Activated CD4-positive, alpha-beta T cell treated with anti-CD3 and anti-CD28 coated beads, Interleukin-2, amount 50 U/mL, for 16 hours (primary cell): ENCODE measurements at regions not wholly inside any gene's neighbourhood (a gene's known extent, or its start where the extent isn't known, plus 50 kb on each side); places are given as distances from the start of the nearest gene placed in this dataset.
"Not testable (repeated sequence)": the region's sequence is repeated elsewhere in the genome, so short reads cannot be mapped to it uniquely, and the experiment has no call there.

Source experiments
- DNase-seq: peaks from one replicate; pipeline ENCODE4 v3.0.0-alpha.2; 2020

DNA sequence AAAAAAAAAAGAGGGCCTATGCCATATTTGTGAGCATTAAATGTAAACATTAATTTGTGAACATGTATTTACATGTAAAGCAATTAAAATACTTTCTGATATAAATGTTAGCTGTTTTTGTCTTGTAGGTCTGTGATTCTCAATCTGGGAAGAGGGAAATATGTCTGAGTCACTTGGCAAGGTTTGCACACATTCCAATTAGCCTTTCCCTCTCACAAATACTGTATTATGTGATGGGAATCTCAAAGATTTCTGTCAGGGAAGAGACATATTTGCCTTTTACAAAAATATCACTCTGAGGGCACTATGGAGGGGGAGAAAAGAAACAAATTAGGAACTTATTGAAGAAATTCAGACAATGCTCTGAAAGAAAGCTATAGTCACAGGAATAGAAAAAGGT, 483.6 kb downstream of the GBE1 start:
- no peak for DNase-seq

DNA sequence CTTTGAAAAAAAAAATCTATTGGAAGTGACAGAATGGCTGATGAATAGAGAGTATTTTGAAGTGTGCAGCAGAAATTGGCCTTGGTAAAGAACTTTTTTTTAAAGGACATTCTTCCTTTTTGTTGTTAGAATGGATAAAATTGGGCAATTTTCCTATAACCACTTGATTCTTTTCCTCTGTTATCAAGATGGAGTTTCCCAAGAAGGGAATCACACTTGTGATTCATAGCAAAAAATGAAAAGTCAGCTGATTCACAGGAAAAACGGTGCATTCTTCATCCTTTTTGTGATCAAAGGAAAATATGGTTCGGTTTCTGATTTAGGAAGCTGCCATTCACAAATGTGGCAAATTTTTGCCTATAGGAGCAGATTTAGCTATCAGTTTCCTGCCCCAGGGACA, 486.8 kb downstream of the GBE1 start:
- no peak for DNase-seq

DNA sequence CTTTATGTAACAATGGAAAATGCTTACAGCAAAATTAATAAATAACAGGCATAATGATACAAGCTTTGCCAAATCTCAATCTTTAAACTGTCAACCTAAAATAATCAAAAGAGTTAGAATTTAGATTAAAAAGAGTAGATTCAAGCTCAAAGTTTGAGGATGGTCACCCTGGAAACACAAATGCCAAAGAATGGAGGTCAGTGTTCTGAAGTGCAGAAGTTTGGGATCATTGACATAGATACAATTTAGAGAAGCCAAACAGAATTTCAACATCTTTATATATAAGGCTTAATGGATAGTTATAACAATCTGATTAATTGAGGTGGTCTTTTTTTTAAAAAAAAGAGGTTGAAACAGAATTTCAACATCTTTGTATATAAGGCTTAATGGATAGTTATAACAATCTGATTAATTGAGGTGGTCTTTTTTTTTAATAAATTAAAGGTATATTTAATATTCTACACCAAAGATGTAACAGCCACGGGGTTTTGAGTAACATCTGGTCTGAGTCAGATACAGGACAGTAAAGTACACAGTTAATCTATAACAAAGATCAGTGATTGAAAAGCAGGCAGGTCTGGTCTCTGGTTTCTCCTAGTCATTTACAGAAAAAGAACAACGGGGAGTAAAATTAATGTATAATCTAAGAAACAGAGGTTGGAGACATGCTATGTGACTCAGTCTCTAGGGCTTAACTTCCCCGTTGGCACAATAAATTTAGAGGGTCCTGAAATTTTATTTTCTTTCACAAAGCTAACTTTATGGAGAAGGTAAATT, 490.7 kb downstream of the GBE1 start:
- no peak for DNase-seq

DNA sequence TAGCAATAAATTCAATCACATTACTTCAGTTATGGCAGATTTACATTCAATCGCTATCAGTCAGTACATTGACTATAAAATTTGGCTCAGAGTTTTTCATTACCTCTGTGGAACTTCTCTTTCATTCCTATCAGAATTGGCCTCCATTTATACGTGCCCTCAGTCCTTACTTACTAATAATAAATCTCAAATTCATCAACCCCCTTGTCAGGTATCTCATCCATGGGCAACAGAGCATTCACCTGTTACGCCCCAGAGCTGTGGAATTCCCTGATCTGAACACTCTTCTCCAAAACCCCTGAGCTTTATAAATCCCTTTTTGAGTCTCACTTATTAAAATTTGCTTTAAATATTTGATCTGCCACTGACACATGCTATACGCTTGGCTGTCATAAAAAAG, 492.9 kb downstream of the GBE1 start:
- DNase-seq: no peak

DNA sequence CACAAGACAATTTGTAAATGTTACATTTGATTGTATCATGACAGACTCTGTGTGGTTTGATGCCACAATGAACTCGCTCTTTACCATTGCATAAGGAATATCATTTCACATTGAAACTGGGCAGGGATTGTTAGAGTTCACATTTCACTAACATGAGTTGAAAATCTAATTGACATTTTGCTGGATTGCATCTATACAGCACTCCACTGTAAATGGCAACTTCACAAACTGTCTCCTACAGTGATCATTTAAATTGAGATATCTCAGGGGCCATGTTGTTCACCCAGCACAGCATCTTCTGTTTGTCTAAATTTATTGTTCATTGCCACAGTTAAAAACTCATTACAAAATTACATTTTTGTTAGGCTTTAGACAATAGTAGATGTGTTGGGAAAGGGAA, 499.4 kb downstream of the GBE1 start:
- DNase-seq: no peak

DNA sequence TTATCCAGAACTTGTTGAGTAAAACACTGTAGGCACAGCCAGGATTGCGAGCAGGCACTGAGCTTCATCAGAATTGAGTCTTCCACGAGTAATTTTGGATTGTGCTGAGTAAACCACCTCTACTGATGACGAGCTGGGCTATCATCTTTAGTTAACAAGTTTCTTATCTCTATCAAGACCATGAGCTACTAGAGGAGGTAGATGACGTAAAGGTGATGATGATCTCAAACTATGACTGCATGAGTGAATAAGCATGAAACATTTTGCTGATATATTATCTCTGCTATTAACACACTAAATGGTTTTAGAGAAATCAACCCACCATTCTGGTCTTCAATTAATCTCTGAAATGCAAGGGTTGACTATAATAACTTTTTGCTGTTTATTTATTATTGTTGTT, 506.0 kb downstream of the GBE1 start:
- DNase-seq: no peak

DNA sequence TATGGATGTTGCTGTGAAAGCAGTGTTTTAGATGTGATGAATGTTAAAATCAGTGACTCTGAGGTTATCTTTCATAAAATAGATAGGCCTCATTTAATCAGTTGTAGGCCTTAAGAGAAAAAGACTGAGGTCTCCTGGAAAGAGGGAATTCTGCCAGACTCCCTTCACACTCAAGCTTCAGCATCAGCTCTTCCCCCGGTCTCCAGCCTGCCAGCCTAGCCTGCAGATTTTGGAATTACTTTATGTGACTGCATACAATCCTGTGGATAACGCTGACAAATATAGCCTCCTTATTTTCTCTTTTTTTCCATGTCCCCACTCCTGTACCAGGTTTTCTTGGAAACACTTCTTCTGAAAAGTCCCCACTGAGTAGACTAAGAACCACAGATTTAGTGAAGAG, 510.3 kb downstream of the GBE1 start:
- no peak for DNase-seq

DNA sequence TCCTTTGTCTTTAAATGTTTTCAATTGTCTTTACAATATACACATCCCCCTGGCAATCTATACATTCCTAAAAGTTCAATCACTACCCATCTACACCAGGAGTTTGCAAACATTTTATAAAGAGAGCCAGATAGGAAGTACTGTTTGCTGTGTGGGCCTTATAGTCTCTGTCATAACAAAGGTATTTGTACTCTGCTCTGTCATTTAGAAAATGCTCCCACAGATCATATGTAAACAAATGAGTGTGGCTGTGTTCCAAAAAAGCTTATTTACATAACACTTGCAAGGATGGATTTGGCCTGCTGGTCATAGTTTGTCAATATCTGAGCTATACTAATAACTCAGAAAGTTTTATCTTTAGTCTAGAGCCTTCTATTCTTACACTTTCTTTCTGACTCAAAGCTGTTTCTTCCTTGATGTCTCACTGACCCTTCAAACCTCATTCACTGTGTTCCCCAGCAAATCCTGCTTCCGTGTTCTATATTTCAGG, 511.9 kb downstream of the GBE1 start:
- DNase-seq: no peak

DNA sequence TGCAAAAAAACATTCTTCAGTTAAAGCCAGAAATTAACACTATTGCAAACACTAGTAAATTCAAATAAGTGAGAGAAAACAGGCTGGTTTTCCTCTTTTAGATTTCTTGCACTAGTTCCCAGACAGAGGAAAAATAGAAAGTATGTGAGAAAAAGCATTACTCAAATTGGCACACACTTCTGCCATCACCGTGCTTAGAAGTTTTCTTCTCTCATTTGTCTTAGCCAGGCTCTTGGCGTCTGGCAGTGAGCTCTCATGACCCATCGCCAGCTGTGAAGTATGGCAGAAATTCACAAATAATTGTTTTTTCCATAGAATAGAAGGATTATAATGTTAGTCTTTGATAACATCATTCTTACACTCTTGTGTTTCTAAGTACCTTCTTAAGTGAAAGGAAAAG, 515.9 kb downstream of the GBE1 start:
- no peak for DNase-seq

DNA sequence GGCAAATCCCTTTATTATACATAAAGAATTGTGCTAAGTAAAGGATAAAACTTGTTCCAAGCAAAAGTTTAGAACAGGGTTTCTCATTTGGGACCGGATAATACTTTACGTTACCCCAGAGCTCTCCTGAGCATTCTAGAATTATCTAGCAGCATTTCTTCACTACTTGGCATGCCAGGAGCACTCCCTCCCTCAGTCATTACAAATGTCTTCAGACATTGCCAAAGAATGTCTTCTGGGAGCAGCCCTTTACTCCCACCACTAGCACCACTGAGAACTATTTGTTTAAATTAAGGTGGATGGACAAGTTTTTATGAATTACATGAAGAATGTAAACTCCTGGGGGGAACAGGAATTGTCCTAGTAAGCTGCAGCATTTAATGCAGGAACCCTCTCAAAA, 516.4 kb downstream of the GBE1 start:
- DNase-seq: no peak

DNA sequence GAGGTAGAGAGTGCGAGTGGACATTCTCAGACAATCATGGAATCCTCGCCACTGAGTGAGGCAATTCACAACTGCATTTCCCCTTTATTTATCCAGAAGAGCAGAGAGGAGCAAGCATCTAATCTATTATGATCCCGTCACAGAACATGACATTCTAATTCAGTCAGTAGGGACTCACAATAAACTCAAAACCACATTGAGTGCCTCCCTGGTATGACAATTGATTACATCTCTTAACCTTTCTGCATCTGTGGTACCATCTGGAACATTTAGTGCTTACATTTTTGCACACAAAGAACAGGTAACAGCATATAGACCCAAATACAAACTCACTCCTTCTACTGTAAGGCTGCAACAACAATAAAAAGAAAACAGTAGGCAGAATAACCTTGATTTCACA, 517.2 kb downstream of the GBE1 start:
- no peak for DNase-seq

DNA sequence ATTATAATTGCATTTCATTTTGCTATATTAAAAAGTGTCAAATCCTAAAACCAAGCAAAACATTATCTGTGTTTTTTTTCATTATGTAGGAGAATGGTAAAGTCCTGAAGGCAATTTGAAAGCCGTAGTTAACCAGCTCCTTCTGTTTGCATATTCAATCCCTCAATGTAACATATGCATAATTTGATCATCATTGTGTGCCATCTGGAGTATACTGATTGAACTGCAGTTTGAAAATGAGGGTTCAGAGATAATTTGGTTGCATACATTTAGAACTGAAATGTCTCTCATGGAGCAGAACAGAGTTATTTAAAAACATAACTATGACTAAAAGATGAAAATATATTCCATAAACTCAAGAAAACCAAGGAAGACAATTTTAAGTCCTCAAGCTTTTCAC, 518.6 kb downstream of the GBE1 start:
- no peak for DNase-seq

DNA sequence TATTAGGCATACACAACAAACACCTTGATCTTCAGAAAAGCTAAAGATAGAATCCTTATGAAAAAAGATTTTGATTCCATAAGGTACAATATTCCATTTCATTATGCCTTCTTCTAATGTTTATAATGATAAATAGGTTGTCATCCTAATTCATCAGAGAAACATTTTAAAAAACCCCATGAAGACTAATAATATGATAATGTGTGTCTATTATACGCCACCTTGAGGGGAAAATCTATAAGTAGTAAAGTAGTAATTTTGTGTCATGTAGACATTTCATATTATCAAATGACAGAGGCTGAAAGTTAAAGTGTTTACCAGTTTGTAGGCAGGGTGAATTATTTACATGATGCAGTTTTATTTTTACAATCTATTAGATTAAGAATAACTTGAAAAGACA, 524.3 kb downstream of the GBE1 start:
- no peak for DNase-seq

DNA sequence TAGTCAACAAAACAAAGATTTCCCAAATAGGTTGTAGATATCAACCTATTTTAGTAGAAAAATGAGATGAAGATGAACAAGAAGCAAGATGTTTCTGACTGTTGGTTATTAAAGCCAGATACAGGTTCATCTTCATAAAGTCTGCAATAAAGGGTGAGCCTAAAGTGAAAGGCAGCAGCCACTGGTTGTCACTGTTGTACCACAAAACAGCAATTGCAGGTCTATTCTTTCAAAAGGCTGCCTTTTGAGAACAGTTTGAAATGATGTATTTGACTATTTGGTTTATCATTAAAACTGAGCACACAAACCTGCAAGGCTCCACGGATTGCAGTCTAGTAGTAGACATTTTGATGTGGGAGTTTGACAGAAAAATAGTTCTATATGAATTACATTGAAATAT, 543.4 kb downstream of the GBE1 start:
- DNase-seq: no peak

DNA sequence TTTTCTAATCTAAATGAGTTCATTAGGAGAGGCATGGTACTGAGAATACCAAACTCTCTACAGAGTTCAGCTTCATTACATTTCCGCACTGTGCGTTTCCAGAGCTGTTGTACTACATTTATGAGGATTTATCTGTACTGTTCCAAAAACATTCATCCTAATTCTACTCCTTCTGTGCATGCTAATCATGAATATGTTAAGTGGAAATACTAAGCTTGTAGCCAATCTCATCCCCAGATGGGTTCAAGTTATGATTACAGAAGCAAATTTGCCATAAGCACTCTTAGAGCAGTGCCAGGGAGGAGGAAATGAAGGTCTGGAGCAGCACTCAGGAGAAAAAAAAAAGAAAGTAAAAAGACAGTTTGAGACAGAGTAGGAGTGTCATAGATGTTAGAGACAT, 544.3 kb downstream of the GBE1 start:
- no peak for DNase-seq

DNA sequence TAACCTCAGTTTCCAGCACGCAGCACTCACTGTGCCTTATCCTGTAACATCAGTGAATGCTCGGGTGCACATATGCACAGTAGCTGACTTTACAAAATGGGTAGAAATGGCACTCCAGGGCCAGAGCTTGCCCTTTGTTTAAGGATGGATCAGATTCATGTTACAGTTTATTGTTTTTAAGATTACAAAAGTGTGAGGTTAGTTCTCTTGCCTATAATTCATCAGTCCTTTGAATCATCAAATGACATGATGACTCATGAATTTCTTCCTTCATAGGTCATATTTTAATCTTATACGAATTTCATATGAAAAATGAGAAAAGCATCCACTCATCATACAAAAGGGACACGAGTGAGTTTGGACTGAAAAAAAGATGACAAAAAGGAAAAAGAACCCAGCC, 545.3 kb downstream of the GBE1 start:
- no peak for DNase-seq

DNA sequence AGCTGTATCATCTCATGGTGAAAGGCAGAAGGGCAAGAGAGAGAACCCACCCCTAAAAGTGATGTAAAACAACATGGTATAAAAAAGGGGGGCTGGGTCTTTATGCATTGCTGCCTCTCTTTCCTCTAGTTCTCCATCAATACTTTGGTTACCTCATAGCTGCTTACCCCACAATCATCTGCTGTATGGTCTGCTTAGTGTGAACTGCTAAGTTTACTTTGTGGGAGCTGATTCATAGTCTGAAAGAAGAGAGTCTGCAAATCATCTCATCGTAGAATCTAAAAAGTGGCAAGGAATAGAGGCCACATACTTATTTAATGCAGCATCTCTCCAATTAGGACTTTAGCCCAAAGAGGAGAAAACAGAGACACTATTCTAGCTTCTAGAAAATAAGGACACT, 546.8 kb downstream of the GBE1 start:
- DNase-seq: no peak

DNA sequence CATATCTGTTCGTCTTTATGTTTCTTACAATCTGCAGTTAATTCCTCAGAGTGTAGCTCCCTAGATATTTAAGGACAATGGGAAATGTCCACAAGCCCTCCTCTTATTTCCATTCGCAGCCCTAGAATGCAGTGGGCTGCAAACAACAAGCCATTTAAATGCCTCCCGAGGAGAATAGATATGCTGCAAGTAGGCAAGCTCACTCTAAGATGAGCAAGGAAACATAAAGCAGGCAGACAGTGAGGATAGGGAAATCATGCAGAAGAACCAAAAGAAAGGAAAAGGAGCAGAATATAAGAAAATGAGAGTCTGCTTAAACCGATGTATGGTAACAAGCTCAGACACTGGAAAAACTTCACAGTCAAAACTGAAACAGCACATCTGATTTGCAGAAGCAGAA, 561.9 kb downstream of the GBE1 start:
- no peak for DNase-seq

DNA sequence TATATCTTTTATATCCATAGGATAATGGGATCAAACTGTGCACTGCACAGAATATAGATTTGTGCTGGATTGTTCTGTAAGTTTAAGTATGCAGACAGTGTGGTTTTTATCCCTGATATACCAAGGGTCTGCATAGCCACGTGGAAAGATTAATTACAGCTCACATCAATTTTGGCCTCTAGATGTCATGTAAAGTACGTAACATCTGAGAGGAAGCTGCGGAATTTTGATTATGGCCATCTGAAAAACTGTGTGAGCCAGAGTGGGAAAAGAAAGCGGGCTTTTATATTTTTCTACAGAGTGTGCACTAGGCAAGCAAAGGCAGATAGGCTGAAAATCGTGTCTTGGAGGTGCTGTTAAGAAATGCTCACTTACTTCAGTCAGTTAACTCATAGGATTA, 562.7 kb downstream of the GBE1 start:
- no peak for DNase-seq

DNA sequence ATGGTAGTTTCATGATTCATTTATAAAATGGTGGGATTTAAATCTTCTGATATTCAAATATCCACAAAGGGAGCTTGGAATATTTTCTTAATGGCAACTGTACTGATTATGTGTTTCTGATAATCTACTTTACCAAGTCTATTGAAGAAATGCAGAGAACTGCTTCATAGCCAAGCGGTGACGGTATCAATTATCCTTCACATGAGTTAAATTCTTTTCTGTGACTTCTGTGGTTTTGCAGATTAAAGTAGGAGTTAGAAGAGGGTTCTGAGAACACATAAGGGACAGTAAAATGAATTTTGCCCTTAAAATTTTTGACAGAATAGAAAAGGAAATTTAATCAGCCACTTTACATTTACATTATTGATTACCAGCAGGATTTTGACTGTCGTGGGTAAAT, 563.2 kb downstream of the GBE1 start:
- DNase-seq: no peak

DNA sequence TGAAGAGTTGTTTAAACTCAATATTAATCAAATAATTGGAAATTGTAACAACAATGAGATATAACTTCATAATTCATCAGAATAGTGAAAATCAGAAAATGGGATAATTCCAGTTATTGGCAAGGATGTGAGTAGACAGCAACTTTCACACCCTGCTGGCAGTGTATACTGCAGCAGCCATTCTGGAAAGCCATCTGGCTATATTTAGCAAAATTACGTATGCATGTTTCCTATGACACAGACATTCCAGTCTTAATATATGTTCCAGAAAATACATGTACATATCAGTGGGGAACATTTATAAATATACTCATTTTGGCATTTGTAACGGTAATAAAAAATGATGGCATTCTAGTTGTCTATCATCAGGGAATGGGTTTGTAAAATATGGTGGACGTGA, 564.1 kb downstream of the GBE1 start:
- no peak for DNase-seq

DNA sequence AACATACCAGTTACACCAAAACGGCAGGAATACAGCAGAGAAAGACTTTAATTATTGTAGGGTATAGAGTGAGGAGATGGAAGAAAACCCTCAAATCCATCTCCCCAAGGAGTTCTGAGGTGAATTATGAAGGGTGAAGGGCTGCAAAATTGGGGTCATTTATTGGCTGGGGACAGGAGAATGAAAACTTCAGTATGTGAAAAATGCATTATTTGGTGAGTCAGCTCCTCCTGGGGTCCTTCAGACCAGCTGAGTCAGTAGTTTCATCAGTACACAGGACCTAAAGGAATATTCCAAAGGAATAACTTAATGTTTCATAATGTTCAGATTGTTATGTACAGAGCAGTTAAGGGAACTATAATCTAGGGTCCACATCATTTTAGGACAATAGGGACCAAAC, 566.0 kb downstream of the GBE1 start:
- no peak for DNase-seq

DNA sequence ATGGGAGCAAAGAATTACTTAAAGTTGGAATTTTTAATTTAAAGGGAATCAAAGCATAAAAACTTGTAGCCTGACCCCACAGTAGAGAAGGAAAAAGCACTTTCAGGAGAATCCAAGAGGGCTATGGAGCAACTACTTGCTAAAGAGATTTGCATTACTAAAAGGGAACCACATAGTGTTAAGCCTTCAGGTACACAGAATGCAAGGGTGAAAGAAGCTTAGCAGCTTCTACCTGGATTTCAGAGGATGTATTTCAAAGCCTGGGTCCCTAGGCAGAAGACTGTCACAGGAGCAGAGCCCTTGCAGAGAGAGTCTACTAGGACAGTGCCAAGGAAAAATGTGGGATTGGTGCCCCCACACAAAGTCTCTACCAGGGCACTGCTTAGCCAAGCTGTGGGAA, 575.0 kb downstream of the GBE1 start:
- no peak for DNase-seq

DNA sequence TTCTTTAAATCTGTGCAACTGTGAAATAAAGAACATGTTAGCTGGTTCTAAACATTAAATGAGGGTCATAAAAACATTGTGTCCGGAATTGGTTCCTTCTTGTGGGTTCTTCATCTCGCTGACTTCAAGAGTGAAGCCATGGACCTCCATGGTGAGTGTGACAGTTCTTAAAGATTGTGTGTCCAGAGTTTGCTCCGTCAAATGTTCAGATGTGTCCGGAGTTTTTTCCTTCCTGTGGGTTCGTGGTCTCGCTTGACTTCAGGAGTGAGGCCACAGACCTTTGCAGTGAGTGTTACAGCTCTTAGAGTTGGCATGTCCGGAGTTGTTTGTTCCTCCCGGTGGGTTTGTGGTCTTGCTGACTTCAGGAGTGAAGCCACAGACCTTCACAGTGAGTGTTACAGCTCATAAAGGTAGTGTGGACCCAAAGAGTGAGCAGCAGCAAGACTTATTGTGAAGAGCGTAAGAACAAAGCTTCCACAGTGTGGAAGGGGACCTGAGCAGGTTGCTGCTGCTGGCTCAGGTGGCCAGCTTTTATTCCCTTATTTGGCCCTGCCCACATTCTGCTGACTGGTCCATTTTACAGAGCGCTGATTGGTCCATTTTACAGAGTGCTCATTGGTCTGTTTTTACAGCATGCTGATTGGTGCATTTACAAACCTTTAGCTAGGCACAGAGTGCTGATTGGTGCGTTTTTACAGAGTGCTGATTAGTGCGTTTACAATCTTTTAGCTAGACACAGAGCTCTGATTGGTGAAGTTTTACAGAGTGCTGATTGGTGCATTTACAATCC, 579.2 kb downstream of the GBE1 start:
- DNase-seq: not testable (repeated sequence)

DNA sequence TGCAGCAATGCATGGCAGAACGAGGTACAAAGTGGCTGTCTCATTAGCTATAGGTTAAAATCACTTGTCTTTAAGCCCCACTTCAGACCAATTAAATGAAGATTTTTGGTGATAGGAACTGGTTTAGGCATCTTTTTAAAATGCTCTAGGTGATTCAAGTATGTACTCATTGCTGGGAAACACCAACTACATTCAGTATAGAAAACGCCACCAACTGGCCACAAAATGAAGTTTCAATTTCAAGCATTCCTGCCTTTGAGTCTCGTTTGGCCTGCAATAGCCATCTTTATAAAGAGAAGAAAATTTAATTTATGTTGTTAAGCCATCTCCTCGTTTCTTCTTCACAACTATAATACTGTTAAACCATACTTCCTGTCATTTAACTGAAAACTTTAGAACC, 587.9 kb downstream of the GBE1 start:
- DNase-seq: no peak
